DMS 273 (cell line): ENCODE measurements at regions not wholly inside any gene's neighbourhood (a gene's known extent, or its start where the extent isn't known, plus 50 kb on each side); places are given as distances from the start of the nearest gene placed in this dataset.
"Not testable (repeated sequence)": the region's sequence is repeated elsewhere in the genome, so short reads cannot be mapped to it uniquely, and the experiment has no call there.

Experiments
- DNase-seq: peaks from one replicate; lab custom pipeline; 2025; ENCODE audit not compliant: unreplicated experiment; lab: John Stamatoyannopoulos, UW

DNA sequence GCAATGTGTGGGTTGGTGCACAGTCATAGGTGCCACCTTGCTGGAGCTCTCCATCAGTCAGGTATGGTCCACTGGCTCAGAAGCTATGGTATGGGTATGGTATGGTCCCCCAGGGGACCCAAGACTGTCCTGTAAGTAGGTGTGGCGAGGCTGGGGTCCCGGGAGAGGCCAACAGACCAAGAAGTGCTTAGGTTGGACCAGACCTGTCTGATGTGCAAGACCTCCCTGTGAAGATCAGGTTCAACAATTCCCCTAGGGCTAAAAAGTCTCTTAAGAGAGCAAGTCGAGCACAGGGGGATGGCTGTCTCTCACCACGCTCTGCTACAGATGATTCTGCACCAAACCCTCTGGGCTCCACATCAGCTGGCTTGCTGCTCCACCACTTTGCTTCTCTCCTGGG is 1145.0 kb downstream of the RPA4 start:
- no peak for DNase-seq

GRCh38 chrX:98029861-98030260 is 1146.2 kb downstream of the RPA4 start:
- DNase-seq: no peak

DNA sequence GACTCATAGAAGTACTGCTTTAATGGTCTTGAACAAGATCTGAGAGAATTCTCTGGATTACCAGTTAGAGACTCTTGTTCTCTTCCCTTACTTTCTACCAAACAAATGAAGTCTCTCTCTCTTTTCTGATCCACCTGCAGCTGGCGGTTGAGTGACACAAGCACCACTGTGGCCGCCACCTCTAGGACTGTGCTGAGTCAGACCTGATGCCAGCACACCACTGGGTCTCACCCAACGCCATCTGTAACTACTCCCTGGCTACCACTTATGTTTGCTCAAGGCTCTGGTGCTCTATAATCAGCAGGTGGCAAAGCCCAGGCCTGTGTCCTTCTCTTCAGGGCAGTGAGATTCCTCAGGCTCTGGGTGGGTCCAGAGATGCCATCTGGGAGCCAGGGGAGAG is 1173.5 kb downstream of the RPA4 start:
- DNase-seq: no peak

- DNase-seq: no peak
These were observed 1181.4 kb downstream of the RPA4 start for GRCh38 chrX:98065151-98065550.

DNA sequence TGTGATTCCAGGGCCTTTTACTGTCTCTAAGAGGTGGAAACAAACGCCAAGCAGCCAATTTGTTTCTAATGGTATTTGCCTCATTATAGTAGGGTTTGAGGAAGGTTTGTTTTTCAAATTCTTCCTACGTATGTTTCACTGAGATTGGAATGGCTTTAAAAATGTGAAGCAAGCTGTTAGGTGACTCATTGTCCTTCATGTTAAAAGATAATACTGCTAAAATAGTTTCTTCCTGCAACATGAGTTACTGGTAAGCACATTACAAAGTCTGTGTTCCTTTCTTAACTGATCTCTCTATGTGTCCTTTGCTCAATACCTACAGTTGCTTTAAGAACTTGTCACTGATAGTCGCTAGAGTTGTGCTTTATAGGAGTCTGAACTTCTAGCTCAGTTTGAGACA is 1183.9 kb downstream of the RPA4 start:
- DNase-seq: no peak

- DNase-seq: no peak
These were observed 1184.4 kb downstream of the RPA4 start for GRCh38 chrX:98068024-98068580.

DNA sequence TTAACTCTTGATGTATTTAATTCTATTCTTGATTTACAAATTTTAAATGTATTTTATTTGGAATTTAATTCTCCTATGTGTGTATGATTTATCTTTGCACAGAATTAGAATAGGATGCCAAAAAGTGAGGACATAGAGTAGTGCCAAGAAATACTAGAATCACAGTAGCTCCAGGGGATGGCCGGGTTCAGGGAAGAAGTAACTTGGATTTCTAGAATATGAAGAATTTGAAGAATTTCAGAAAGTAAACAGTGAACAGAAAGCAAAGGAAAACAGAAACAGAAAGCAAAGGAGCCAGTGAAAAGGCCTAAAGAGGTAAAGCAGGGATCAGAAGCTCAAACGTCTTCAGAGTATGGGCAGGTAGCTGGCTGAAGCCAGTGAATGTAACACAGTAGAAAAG is 1187.6 kb downstream of the RPA4 start:
- DNase-seq: no peak

- DNase-seq: no peak
These were observed 1193.7 kb downstream of the RPA4 start for GRCh38 chrX:98077440-98077839.

GRCh38 chrX:98111684-98112083 is 1228.0 kb downstream of the RPA4 start:
- no peak for DNase-seq

DNA sequence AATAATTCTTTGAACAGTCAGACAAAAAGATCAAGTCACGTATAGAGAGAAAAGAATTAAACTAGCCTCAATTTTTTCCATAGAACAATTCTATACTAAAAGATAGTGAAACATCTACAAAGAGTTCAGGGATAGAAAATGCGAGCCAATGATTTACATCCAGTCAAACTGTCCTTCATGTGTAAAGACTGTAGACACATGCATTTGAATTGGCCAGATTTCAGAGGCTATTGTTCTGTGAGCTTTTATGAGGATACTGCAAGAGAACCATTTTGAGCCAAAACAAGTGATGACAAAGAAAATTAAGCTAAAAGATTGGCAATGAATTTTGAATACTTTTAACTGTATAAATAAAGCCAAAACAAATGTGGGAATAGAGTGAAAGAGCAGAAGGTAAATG is 1230.3 kb downstream of the RPA4 start:
- no peak for DNase-seq

DNA sequence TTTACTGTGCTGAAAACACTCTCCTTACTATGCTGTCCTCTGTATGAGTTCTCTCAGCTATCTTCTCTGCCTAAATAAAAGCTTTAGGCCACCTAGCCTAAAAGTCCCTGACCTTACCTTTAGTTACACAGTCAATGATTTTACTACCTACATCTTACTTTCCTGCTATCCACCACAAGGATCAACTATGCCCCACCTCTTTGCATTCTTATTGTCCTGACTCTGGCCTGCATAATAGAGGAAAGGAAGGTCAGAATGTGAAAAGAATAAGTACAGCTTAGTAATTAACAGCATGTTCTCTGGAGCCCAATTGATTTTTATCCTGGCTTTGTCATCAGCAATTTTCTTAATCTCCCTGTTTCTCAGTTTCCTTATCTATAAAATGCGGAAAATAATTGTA is 1257.8 kb downstream of the RPA4 start:
- no peak for DNase-seq

DNA sequence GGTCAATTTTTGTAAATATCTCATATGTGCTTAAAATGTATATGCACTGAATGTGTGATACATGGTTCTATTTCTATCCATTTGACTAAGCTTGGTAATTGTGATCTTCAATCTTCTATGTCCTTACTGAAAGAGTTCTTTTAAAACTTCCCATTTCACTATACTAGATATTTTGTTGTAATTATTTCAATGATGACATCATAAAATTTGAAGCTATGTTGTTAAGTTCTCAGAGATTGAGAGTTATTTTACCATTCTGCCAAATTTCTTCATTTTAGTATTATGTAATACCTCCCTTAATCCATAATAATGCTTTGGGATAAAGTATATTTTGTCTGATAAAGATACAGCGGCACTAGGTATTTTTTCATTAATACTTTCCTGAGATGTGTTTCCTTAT is 1307.3 kb downstream of the RPA4 start:
- no peak for DNase-seq

GRCh38 chrX:98194036-98194435 is 1310.3 kb downstream of the RPA4 start:
- no peak for DNase-seq

- DNase-seq: no peak
These were observed 1320.1 kb downstream of the RPA4 start for GRCh38 chrX:98203800-98204199.

DNA sequence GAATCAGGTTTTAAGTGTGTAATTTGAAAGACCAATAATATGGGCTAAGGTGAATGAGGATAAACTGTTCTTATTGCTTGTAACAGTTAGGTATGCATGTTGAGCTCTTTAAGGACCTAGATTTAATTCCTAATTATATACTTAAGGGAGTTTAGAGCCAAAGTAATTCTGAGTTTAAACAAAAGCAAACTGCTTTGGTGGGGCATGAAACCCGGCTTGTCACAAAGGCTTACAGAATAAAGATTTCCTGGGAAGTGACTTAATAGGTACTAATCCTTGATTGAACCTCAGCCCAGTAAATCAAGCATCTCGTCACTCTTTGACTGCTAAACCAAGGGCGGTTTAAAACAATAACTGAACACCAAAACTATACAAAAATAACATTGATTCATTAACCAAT is 1324.2 kb downstream of the RPA4 start:
- no peak for DNase-seq

DNA sequence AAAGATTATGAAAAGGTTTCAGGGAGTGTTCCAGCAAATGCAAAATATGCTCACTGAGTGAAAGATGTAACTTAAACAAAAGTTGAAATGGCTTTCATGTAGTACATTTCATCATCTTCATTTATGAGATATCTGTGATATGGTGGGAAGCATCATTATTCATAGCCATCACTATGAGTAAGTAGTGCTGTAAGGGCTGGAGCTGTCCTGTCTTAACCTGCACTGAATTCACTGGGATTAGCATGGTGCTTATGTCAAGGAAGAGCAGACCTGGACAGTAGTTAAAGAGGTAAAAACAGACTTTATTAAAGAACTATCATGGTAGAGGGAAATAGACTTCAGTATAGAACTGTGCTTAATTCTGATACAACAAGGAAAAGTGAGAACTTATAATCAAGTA is 1347.3 kb downstream of the RPA4 start:
- no peak for DNase-seq

- DNase-seq: not testable (repeated sequence)
These were observed 1356.4 kb downstream of the RPA4 start for GRCh38 chrX:98240061-98240460.

DNA sequence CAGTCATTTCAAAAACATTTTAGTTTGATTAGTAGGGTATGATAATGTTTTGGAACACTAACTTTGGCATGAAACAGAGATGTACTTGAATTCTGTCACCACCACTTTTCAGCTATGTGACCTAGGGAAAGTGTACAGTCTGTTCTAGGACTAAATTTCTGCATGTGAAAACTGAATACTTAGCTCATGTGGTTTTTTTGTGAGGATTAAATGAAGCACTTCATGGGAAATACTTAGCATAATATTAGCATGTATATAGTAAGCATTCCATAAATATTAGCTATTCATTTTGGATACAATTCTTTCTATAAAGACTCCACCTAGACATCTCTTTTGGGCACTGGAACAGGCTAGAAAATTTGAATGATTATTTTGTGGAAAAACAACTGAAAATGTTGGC is 1379.4 kb downstream of the RPA4 start:
- DNase-seq: no peak

GRCh38 chrX:98289726-98290125 is 1406.0 kb downstream of the RPA4 start:
- DNase-seq: no peak

DNA sequence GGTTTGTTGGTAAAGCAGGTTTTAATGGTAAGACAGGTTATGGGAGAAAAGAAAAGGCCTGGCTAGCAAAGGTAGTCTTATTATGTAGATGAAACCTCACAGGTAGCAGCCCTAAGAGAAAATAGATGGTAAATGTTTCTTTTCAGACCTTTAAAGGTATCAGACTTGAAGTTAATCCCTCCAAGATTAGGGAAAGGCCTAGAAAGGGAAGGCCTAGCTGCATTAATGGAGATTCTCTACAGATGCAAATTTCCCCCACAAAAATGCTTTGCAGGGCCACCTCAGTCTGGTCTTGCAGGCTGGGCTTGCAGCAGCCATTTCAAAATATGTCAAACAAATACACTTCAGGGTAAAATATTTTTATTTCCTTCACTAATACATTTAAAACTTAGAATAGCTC is 1410.6 kb downstream of the RPA4 start:
- DNase-seq: no peak

DNA sequence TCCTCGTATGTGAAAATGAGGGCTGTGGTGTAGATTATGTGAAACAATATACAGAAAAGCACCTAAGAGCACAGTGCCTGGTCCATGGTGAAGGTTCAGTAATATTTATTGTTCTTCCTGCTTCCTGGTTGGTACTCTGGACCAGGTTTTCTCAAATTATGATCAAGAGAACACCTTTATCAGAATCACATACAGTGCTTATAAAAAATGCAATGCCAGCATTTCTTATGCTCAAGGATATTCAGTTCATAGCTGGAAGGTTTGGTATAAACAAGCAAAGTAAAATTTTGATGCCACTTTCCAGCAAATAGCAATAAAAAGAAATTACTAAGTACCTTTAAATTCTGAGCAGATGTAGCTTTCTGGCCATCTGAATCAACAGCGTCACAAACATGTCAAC is 1412.4 kb downstream of the RPA4 start:
- DNase-seq: no peak

- DNase-seq: no peak
These were observed 1416.1 kb downstream of the RPA4 start for GRCh38 chrX:98299785-98300184.

DNA sequence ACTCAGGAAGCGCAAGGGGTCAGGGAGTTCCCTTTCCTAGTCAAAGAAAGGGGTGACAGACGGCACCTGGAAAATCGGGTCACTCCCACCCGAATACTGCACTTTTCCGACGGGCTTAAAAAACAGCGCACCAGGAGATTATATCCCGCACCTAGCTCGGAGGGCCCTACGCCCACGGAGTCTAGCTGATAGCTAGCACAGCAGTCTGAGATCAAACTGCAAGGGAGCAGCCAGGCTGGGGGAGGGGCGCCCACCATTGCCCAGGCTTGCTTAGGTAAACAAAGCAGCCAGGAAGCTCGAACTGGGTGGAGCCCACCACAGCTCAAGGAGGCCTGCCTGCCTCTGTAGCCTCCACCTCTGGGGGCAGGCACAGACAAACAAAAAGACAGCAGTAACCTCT is 1416.8 kb downstream of the RPA4 start:
- DNase-seq: not testable (repeated sequence)

DNA sequence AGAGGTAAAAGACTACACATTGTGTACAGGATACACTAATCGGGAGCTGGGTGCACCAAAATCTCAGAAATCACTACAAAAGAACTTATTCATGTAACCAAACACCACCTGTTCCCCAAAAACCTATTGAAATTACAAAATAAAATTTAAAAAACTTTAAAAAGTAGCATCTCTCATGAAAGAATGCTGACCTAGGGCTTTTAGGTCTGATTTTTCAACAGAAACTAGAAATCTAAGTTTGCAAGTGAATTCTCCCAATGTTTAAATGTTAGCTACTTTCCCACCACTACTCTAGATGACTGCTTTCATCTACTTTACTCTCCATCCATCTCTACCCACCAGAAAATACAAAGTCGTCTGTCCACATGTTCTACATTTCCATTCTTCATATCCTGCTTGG is 1447.7 kb downstream of the RPA4 start:
- DNase-seq: no peak
